HG02938 (cell line): ENCODE measurements at regions not wholly inside any gene's neighbourhood (a gene's known extent, or its start where the extent isn't known, plus 50 kb on each side); places are given as distances from the start of the nearest gene placed in this dataset.

Experiments
- ATAC-seq: cut with Tn5 transposase; IDR thresholded peaks from one replicate; pipeline ENCODE4 v1.9.1; 2021; ENCODE audit warnings: mild to moderate bottlenecking, moderate library complexity; ENCODE audit not compliant: unreplicated experiment

DNA sequence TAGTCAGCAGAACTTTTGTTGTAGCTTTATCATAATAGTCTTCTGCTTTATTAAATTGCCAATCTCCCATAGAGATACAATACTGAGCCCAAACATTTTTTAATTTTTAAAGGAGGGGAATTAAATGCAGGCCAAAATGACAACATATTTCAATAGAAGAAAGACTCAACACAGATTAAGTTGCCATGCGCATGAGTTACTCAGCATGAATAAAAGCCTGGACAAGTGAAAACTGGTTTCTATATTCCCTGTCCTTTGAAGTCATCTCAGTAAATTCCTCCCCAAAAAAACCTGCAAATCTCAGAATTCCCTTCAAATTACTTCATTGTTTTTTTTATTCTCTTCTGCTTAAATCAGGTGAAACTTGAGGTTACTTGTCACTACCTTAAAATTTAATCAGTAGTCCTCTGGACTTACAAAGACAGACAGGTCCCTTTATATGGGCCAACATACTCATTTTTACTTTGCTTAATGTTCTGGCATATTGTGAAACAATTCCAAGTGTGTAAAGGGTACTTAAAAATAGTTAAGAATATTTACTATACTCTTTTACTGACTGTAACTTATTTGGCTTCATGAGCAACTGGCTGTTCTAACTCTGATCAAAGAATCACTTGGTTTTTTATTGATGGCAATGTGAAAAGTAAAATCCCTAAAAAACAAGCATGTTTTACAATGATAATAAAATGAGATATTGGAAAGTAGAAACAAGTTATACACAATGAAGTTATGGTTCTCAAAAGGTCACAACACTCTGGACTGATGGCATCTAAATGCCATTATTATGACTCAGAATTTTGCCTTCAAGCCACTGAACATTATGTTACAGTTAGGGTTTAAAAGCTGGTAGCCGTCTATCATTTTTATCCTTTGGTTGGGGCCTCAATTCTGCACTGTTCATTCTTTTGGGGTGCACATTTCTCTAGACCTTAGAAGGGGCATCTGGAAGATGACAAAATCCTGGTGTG is 49.9 kb upstream of the COL21A1 start:
- no peak for ATAC-seq
